ENCODE measurements at regions not wholly inside any gene's neighbourhood (a gene's known extent, or its start where the extent isn't known, plus 50 kb on each side); places are given as distances from the start of the nearest gene placed in this dataset.
"Not testable (repeated sequence)": the region's sequence is repeated elsewhere in the genome, so short reads cannot be mapped to it uniquely, and the experiment has no call there.

DNA sequence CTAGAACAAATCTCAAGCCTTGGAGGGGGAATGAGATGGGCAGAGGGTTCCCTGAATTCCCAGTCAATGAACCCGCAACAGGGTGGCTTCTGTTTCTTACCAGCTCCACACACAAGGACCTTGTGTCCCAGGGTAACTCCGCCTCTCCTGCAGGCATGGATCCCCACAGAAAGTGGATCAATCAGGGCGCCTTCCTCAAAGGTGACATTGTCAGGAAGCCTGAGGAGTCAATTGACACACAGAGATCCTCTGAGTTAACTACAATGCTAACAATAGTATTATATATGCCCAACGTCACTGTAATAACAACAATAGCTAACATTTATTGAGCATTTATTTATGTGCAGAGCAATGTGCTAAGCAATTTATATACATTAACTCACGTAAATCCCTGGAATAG is 98.8 kb downstream of the TRIM69 start:
- not testable (repeated sequence) for TF ChIP-seq CTCF (IDR thresholded peaks at IDR 0.05; ENCODE audit: poor library complexity); EZH2 (IDR thresholded peaks at IDR 0.05; ENCODE audit: borderline replicate concordance); EZH2phosphoT487 (IDR thresholded peaks at IDR 0.05; ENCODE audit: low read depth, severe bottlenecking, unreplicated experiment)
